ENCODE measurements at regions not wholly inside any gene's neighbourhood (a gene's known extent, or its start where the extent isn't known, plus 50 kb on each side); places are given as distances from the start of the nearest gene placed in this dataset.

GRCh38 chr7:32179567-32179966 lies 109.4 kb upstream of the PDE1C start:
- DNase-seq (ENCODE audit: low read depth in 4 of 4, low spot score in 1 of 4) = no peak

GRCh38 chr7:32178677-32179366 lies 108.6 kb upstream of the PDE1C start:
- DNase-seq (ENCODE audit: low read depth in 4 of 4, low spot score in 1 of 4) = no peak

GRCh38 chr7:32177232-32177631 lies 107.0 kb upstream of the PDE1C start:
- no peak for DNase-seq (ENCODE audit: low read depth in 4 of 4, low spot score in 1 of 4)

GRCh38 chr7:32175099-32175498 lies 104.9 kb upstream of the PDE1C start:
- DNase-seq (ENCODE audit: low read depth in 4 of 4, low spot score in 1 of 4) = no peak

- no peak for DNase-seq (ENCODE audit: low read depth in 4 of 4, low spot score in 1 of 4)
Measured at GRCh38 chr7:32171248-32171647, 101.0 kb upstream of the PDE1C start.

- no peak for DNase-seq (ENCODE audit: low read depth in 4 of 4, low spot score in 1 of 4)
Measured at GRCh38 chr7:32170838-32171237, 100.6 kb upstream of the PDE1C start.

- no peak for DNase-seq (ENCODE audit: low read depth in 4 of 4, low spot score in 1 of 4)
Measured at GRCh38 chr7:32169228-32169627, 99.0 kb upstream of the PDE1C start.

GRCh38 chr7:32167815-32168214 lies 97.6 kb upstream of the PDE1C start:
- DNase-seq (ENCODE audit: low read depth in 4 of 4, low spot score in 1 of 4) = no peak

GRCh38 chr7:32167256-32167655 lies 97.0 kb upstream of the PDE1C start:
- no peak for DNase-seq (ENCODE audit: low read depth in 4 of 4, low spot score in 1 of 4)

- no peak for DNase-seq (ENCODE audit: low read depth in 4 of 4, low spot score in 1 of 4)
Measured at GRCh38 chr7:32164341-32164996, 94.3 kb upstream of the PDE1C start.

GRCh38 chr7:32163896-32164295 lies 93.7 kb upstream of the PDE1C start:
- no peak for DNase-seq (ENCODE audit: low read depth in 4 of 4, low spot score in 1 of 4)

GRCh38 chr7:32163141-32163806 lies 93.1 kb upstream of the PDE1C start:
- no peak for DNase-seq (ENCODE audit: low read depth in 4 of 4, low spot score in 1 of 4)

GRCh38 chr7:32161708-32162107 lies 91.5 kb upstream of the PDE1C start:
- DNase-seq (ENCODE audit: low read depth in 4 of 4, low spot score in 1 of 4) = no peak

- DNase-seq (ENCODE audit: low read depth in 4 of 4, low spot score in 1 of 4) = no peak
Measured at GRCh38 chr7:32158751-32159745, 88.8 kb upstream of the PDE1C start.

GRCh38 chr7:32158076-32158475 lies 87.9 kb upstream of the PDE1C start:
- DNase-seq (ENCODE audit: low read depth in 4 of 4, low spot score in 1 of 4) = no peak

GRCh38 chr7:32155712-32156111 lies 85.5 kb upstream of the PDE1C start:
- DNase-seq (ENCODE audit: low read depth in 4 of 4, low spot score in 1 of 4) = no peak

GRCh38 chr7:32154797-32155196 lies 84.6 kb upstream of the PDE1C start:
- no peak for DNase-seq (ENCODE audit: low read depth in 4 of 4, low spot score in 1 of 4)

- no peak for DNase-seq (ENCODE audit: low read depth in 4 of 4, low spot score in 1 of 4)
Measured at GRCh38 chr7:32153006-32153405, 82.8 kb upstream of the PDE1C start.

GRCh38 chr7:32152576-32152975 lies 82.4 kb upstream of the PDE1C start:
- DNase-seq (ENCODE audit: low read depth in 4 of 4, low spot score in 1 of 4) = no peak

GRCh38 chr7:32150589-32150988 lies 80.4 kb upstream of the PDE1C start:
- no peak for DNase-seq (ENCODE audit: low read depth in 4 of 4, low spot score in 1 of 4)

GRCh38 chr7:32150039-32150438 lies 79.8 kb upstream of the PDE1C start:
- no peak for DNase-seq (ENCODE audit: low read depth in 4 of 4, low spot score in 1 of 4)
